Ovary (tissue), 7 donors: ENCODE measurements at regions not wholly inside any gene's neighbourhood (a gene's known extent, or its start where the extent isn't known, plus 50 kb on each side); places are given as distances from the start of the nearest gene placed in this dataset.

Experiments used
- DNase-seq, 5 donors: peaks; one replicate each; pipeline ENCODE4 v3.0.0-alpha.2; 2019 to 2020
- H3K27ac ChIP-seq, 2 donors: fragments of 200-600 bp; one replicate each; pipeline versions ENCODE4 v1.5.1 to v1.8.0; 2019 to 2022
- H3K27me3 ChIP-seq: fragments of 200-600 bp; one replicate; pipeline ENCODE4 v1.8.0; 2022
- H3K36me3 ChIP-seq: fragments of 200-600 bp; sonication (generic); one replicate; pipeline ENCODE4 v1.5.1; 2019
- H3K4me1 ChIP-seq: one replicate; pipeline ENCODE4 v1.8.1; 2013; ENCODE audit warnings: mild to moderate bottlenecking, moderate library complexity; ENCODE audit not compliant: insufficient read depth
- H3K4me3 ChIP-seq: fragments of 200-600 bp; sonication (generic); one replicate; pipeline ENCODE4 v1.5.1; 2017
- H3K9me3 ChIP-seq, 2 donors: fragments of 200-600 bp in 1 of 2; sonication (generic) in 1 of 2; one replicate each; pipeline versions ENCODE4 v1.5.1 to v1.8.1; 2013 to 2019; ENCODE audit warnings: mild to moderate bottlenecking in 1 of 2, moderate library complexity in 1 of 2
- EP300 ChIP-seq: sonication (generic); formaldehyde crosslinking; IDR thresholded peaks from one replicate; pipeline ENCODE4 v1.6.1; 2017; ENCODE audit warnings: antibody characterized with exemption
- POLR2A ChIP-seq: fragments of 450-650 bp; IDR thresholded peaks from one replicate; pipeline ENCODE4 v1.6.1; 2017; ENCODE audit warnings: antibody characterized with exemption, mild to moderate bottlenecking, moderate library complexity
- WGBS, 3 donors: extraction: QIAGEN DNeasy Blood & Tissue Kit in 1 of 3; methylation state at CpG; one replicate each; pipeline versions ENCODE4 v1.1.5 to v1.1.7; 2013 to 2017; 5-methylcytosine and 5-hydroxymethylcytosine counted together
- intact Hi-C, 4 donors: fragments of 100-400 bp; cut with DNase I; formaldehyde crosslinking; loops; one replicate each; pipeline versions ENCODE4 v1.11.0 to v1.15.1; 2022 to 2023
- TF ChIP-seq, protein P1 (sequence below), 3 donors: fragments of 450-650 bp in 2 of 3; fragments of 200-600 bp in 1 of 3; IDR thresholded peaks; one replicate each; pipeline versions ENCODE4 v1.5.1 to v1.8.0; 2016 to 2022; ENCODE audit warnings: antibody characterized with exemption in 3 of 3, mild to moderate bottlenecking in 1 of 3
- donor health status: DM: no; HTN: no; CAD: no; lungs with moderate emphysema.
- donor health status: DM: no; HTN: no; CAD: no.
- donor health status: Bipolar disorder and iron deficiency.
- donor health status: DM: no; HTN: no; CAD: no.
- donor health status: DM: yes; HTN: yes; CAD: no.

DNA sequence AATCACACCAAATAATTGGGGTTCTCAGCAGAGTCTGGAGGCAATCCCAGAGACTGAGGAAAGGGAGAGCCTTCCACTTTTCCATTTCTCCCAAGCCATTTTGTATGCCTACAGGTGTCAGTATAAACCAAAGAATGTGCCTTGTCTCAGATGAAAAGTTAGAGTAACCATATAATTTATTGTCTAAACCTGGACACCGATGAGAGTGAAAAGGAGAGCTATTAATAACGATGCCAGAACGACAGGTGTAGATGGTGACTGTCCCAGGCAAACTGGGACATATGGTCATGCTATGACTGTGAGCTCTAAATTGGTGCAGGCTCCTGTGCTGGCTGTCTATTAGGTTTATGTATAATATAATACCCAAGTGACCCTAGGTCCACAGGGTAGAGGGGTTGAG is 219.6 kb downstream of the ARHGAP12 start:
- intact Hi-C loops: loop anchor here in 1 of 4 donors (10.0 kb wide), 1 partner anchor 46 kb away; no protein-coding TSS in a partner anchor
- no peaks in the 10 kb centered on the region for H3K36me3 ChIP-seq
- no peaks in the 10 kb centered on the region for H3K9me3 ChIP-seq
- no peak overlapping the region for H3K4me3 ChIP-seq
- peaks cover 7% of the 10 kb centered on the region for H3K4me1 ChIP-seq
- H3K27me3 ChIP-seq: no peaks in the 10 kb centered on the region
- no peak for DNase-seq
- TF ChIP-seq POLR2A (no peak), EP300 (no peak)
- TF ChIP-seq, protein P1, sequence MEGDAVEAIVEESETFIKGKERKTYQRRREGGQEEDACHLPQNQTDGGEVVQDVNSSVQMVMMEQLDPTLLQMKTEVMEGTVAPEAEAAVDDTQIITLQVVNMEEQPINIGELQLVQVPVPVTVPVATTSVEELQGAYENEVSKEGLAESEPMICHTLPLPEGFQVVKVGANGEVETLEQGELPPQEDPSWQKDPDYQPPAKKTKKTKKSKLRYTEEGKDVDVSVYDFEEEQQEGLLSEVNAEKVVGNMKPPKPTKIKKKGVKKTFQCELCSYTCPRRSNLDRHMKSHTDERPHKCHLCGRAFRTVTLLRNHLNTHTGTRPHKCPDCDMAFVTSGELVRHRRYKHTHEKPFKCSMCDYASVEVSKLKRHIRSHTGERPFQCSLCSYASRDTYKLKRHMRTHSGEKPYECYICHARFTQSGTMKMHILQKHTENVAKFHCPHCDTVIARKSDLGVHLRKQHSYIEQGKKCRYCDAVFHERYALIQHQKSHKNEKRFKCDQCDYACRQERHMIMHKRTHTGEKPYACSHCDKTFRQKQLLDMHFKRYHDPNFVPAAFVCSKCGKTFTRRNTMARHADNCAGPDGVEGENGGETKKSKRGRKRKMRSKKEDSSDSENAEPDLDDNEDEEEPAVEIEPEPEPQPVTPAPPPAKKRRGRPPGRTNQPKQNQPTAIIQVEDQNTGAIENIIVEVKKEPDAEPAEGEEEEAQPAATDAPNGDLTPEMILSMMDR (IDR thresholded peaks at IDR 0.05): no peak
- WGBS, 3 donors: 62 to 72% (median 63%) methylated on average over 3 of the region's 3 CpGs
- no peak overlapping the region for H3K27ac ChIP-seq

DNA sequence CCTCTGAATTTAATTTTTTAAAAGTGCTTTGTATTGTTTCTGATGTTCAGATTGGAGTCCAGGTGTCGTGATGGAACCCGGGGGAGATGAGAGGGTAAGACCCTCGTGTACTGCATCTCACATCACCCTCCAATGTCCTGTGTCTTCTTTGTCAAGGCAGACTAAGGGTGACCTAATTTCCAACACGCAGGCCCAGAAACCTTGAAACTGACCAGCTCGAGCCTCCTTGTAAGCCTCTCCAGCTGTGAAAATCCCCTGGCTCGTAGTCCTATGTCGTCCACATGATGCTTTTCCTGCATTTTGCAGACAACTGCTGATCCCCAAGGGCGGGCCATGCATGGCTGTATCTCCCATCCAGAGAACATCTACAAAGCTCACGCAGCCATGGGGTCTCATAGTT is 220.2 kb downstream of the ARHGAP12 start:
- no peak for TF ChIP-seq EP300
- TF ChIP-seq POLR2A: no peak
- TF ChIP-seq, protein P1 (IDR thresholded peaks at IDR 0.05): no peak
- no peak overlapping the region for H3K4me3 ChIP-seq
- H3K36me3 ChIP-seq: no peaks in the 10 kb centered on the region
- intact Hi-C loops: loop anchor here in 1 of 4 donors (10.0 kb wide), 1 partner anchor 46 kb away; no protein-coding TSS in a partner anchor
- WGBS, 3 donors: 58 to 60% (median 58%) methylated on average over 9 of the region's 9 CpGs
- peak overlapping the region in 1 of 2 donors; percentile 55 for H3K27ac ChIP-seq
- H3K4me1 ChIP-seq: peaks cover 7% of the 10 kb centered on the region
- no peak for DNase-seq
- no peaks in the 10 kb centered on the region for H3K9me3 ChIP-seq
- no peaks in the 10 kb centered on the region for H3K27me3 ChIP-seq

DNA sequence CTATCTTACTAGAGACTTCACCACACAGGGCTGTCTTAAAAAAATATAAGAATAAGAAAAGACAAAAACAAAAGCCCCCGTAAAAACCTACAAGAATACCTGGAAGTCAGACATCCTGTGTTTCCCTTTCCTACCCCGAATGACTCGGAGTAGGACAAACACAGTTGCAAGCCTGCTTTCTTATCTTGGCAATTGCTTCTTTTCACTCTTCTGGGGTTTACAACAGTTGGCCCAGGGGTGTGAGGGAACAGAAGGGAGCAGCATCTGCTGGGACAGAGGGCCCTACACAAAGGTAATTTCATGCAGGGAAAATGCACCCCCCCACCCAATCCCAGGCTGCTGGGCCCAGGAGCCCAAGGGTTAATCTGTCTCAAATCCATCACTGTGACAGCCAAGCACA is 220.6 kb downstream of the ARHGAP12 start:
- H3K4me1 ChIP-seq: peaks cover 7% of the 10 kb centered on the region
- no peak for TF ChIP-seq EP300
- TF ChIP-seq, protein P1 (IDR thresholded peaks at IDR 0.05): no peak
- TF ChIP-seq POLR2A: no peak
- 5 to 12% (median 11%) methylated on average over 3 of the region's 3 CpGs for WGBS, 3 donors
- intact Hi-C loops: loop anchor here in 1 of 4 donors (10.0 kb wide), 1 partner anchor 47 kb away; no protein-coding TSS in a partner anchor
- no peaks in the 10 kb centered on the region for H3K9me3 ChIP-seq
- H3K36me3 ChIP-seq: no peaks in the 10 kb centered on the region
- no peak overlapping the region for H3K4me3 ChIP-seq
- DNase-seq: no peak
- H3K27me3 ChIP-seq: no peaks in the 10 kb centered on the region
- H3K27ac ChIP-seq: peak overlapping the region; percentile 1 to 55

DNA sequence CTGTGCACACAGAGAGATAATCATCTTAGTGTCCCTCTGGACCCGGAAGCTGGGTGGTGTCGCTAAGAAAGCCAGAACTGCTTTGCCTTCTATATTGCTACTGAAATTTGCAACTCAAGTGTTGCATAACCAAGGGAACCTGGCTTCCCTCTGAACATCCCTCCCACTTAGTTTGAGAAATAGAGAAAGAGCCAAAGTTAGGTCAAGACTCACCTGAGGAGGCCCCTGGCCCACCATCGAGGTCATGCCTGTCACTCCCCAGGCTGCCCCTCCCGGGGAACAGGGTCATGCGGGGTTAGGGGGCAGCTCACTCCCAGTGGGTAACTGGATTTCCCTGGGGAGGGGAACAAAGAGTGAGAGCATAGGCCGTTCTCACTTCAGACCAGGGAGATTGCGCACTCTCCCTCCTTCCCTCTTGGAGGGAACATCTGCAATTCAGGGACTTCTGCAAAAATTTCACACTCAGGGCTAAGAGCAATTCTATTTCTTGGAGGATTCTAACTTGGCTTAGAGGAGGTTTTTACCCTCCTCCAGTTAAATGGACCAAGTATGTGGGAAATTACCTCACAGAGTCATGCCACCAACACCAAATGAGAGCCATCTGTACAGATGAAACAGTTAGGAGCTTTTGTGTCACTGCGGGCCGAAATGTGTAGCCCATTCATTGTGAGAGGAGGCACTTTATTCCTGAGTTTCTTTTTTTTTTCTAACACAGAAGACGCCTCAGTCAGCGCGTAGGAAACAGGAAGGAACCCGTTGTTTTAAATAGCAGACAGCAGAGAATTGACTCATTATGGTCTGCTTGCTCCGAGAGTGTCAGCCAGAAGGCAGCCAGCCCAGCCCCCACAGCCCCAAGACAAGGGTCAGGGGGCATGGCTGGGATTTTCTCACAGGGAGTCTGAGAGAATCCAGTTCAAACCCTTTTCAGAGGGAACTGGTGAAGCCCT is 221.3 kb downstream of the ARHGAP12 start:
- intact Hi-C loops: loop anchor here in 1 of 4 donors (10.0 kb wide), 1 partner anchor 47 kb away; no protein-coding TSS in a partner anchor
- no peaks in the 10 kb centered on the region for H3K36me3 ChIP-seq
- TF ChIP-seq, protein P1 (IDR thresholded peaks at IDR 0.05): no peak
- TF ChIP-seq EP300: no peak
- TF ChIP-seq POLR2A: no peak
- no peaks in the 10 kb centered on the region for H3K27me3 ChIP-seq
- no peak overlapping the region for H3K4me3 ChIP-seq
- peak; percentile 64 to 76 (median 72) for DNase-seq
- H3K9me3 ChIP-seq: no peaks in the 10 kb centered on the region
- H3K4me1 ChIP-seq: peaks cover 7% of the 10 kb centered on the region
- 14 to 22% (median 21%) methylated on average over 14 of the region's 14 CpGs for WGBS, 3 donors
- H3K27ac ChIP-seq: peak overlapping the region; percentile 1 to 55
